ENCODE measurements at regions not wholly inside any gene's neighbourhood (a gene's known extent, or its start where the extent isn't known, plus 50 kb on each side); places are given as distances from the start of the nearest gene placed in this dataset.

GRCh38 chr5:102701748-102702147, 53.4 kb upstream of the PAM start:
- no peak for TF ChIP-seq CTCF (IDR thresholded peaks at IDR 0.05)

Data from LNCAP (cell line).